GM21786 (cell line): ENCODE measurements at regions not wholly inside any gene's neighbourhood (a gene's known extent, or its start where the extent isn't known, plus 50 kb on each side); places are given as distances from the start of the nearest gene placed in this dataset.
A peak's percentile ranks its signal among the peaks of the same experiment; 100 is the strongest.
"Not testable (repeated sequence)": the region's sequence is repeated elsewhere in the genome, so short reads cannot be mapped to it uniquely, and the experiment has no call there.

ENCODE experiments used
- ATAC-seq: cut with Tn5 transposase; IDR thresholded peaks from one replicate; pipeline ENCODE4 v1.9.1; 2021; ENCODE audit not compliant: unreplicated experiment

DNA sequence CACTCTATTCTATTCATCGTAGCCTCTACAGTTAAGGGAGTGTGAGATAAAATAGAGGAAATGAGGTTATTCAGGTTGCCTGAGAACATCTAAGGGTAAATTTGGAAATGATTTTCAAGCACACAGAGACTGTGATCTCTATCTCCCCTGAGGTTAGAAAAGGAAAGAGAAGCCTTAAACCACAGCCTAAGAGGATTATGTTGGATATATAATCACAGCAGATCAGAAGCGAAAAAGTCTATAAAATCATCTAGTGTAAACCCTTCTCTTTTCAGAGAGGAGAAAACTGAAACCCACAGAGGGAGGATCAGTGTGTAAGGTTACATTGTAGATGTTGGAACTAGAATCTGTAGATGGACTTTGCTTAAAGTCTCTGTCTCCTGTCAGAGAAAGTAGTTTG lies 90.6 kb upstream of the SEMA3E start:
- no peak for ATAC-seq

DNA sequence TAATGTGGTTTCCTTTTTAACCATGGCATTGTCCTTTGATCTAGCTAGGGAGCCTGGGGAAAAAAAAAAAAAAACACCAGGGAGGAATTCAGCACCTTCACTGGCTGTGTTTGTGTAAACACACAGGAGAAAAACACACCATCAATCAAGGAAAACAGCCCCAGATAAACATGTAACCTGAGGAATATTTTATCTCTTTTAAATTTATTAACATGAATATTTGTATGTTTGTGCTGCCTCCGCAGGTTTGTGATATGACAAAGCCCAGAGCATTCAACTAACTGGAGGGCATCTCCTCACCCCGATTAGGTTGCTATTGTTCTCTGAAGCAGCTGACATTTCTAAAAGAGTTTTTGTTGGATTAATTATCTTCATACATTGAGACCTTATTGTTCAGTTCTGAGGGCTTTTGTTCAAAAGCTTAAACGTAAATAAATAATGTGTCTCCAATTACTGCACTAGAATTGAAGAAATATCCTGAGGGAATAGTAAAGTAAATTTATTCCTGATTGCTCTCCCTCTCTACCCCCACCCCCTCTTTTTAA lies 89.4 kb upstream of the SEMA3E start:
- no peak for ATAC-seq

DNA sequence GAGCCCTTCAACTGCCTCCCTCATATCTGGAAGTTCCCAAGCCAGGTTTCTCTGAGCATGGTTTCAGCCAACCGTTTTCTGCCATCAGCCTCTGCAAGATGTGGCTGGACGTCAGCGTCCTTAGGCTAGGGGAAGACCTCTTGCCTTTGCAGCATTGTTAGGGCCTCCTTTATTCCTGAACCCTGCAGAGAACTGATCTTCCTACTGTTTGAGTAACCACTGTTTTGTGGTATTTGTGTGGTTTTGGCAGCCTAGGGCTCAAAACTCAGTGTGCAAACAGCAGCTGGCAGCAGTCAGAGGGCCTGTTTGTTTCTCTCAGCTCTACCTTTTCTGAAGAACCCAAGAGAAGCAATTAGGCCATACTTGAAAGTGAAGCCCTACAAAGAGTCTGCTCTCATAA lies 83.4 kb upstream of the SEMA3E start:
- ATAC-seq, result no peak

DNA sequence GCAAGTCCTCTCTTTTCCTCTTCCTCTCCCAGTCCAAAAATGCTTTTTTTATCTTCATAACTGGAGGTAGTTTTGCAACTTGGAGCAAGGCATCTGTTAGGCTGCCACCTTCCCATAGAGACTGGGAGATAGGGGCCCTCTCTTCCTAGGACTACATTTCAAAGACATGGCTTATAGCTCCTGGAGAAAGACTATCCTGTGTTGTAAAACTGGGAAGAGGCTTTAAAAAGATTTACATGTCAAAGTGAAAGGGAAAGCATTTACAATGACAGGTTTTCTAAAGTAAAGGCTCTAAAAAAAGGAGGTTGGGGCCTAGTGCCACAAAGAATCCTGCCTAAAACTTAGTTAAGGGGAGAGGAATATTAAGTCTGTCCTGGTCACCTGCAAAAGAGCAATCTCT lies 82.2 kb upstream of the SEMA3E start:
- ATAC-seq, result no peak

DNA sequence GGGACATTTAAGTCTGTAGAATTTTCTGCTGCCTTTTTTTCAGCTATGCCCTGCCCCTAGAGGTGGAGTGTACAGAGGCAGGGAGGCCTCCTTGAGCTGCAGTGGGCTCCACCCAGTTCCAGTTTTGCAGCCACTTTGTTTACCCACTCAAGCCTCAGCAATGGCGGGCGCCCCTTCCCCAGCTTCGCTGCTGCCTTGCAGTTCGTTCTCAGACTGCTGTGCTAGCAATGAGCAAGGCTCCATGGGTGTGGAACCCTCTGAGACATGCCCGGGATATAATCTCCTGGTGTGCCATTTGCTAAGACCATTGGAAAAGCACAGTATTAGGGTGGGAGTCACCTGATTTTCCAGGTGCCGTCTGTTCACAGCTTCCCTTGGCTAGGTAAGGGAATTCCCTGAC lies 68.0 kb upstream of the SEMA3E start:
- ATAC-seq, result not testable (repeated sequence)

DNA sequence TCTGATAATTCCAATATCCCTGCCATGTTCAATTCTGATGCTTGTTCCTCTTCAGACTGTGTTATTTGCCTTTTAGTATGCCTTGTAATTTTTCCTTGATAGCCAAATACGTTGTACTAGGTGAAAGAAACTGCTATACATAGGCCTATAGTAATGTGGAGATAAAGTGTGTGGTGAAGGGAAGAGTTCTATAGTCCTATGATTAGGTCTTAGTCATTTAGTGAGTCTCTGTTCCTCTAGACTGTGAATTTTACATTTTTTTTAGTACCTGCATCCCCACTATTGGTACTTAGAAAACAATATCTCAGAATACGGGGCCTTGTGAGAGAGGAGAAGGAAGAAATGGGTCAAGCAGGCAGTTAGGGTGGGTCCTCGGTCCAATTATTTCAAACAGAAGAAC lies 59.6 kb upstream of the SEMA3E start:
- ATAC-seq, result peak; percentile 43

DNA sequence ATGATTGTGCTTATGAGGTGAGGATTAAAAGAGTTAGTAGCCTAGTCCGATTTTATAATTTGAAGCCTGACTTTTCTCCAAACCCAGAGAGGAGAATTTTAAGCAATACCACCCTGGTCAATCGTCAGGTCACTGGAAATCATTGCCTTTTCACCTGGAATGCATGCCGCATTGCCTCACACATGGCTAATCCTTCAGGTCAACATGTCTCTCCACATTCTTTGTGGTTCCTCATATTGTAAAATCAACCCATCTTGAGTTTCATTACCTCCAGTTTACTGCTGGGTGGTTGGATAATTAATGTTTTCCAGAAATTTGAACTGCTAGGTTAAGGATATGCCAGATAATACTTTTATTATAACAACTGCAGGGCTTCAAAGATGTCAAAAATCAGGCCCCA lies 55.6 kb upstream of the SEMA3E start:
- ATAC-seq, result no peak

DNA sequence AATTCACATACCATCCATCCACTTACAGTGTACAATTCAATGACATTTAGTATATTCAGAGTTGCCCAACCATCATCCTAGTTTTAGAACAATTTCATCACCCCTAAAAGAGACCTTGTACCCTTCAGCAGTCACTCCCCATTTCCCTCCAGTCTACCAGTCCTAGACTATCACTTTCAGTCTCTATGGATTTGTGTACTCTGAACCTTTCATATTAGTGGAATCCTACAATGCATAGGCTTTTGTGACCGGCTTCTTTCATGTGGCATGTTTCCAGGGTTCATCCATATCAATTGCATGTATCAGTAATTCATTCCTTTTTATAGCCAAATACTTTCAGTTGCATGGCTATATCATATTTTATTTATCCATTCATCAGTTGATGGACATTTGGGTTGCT lies 53.5 kb upstream of the SEMA3E start:
- ATAC-seq, result no peak

DNA sequence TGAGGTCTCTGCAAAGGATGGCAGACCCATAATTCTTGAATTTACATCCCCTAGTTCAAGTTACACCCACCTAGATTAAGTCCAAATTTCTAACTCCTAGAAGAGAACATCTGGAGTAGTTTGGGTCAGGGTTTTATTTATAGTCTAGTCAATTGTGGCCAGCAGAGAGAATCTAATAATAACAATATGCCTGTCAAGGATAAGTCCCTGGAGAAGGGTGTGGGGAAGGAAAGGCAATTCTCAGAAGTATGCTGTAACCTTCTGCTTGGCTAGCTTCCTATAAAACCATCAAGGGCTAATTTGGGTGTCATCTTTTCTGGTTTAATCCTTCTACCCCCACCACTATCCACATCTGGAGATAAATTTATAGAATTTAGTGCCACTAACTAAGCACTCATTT lies 52.8 kb upstream of the SEMA3E start:
- ATAC-seq, result no peak
